Loucy (cell line): ENCODE measurements at regions not wholly inside any gene's neighbourhood (a gene's known extent, or its start where the extent isn't known, plus 50 kb on each side); places are given as distances from the start of the nearest gene placed in this dataset.

Source experiments
- H2AFZ ChIP-seq: fragments of 200-600 bp; sonication (generic); 2 replicates; pipeline ENCODE4 v1.6.0; 2016; ENCODE audit warnings: antibody characterized with exemption, mild to moderate bottlenecking, low read length, moderate library complexity
- H3F3A ChIP-seq: fragments of 200-600 bp; 2 replicates; pipeline ENCODE4 v1.6.0; 2016; ENCODE audit warnings: antibody characterized with exemption, low read depth, mild to moderate bottlenecking
- H3K27me3 ChIP-seq: fragments of 200-600 bp; sonication (generic); 2 replicates; pipeline ENCODE4 v1.6.1; 2014; ENCODE audit warnings: low read length, mild to moderate bottlenecking; ENCODE audit not compliant: insufficient read depth, poor library complexity, severe bottlenecking
- H3K36me3 ChIP-seq: fragments of 200-600 bp; sonication (generic); 2 replicates; pipeline ENCODE4 v1.6.1; 2016; ENCODE audit warnings: low read length; ENCODE audit not compliant: insufficient read depth
- H3K4me1 ChIP-seq: fragments of 200-600 bp; sonication (generic); 2 replicates; pipeline ENCODE4 v1.5.1; 2014; ENCODE audit warnings: low read length, mild to moderate bottlenecking; ENCODE audit not compliant: insufficient read depth, poor library complexity, severe bottlenecking
- H3K4me2 ChIP-seq: fragments of 200-600 bp; sonication (generic); 2 replicates; pipeline ENCODE4 v1.6.0; 2014; ENCODE audit warnings: antibody characterized with exemption, low read length, low read depth, mild to moderate bottlenecking; ENCODE audit not compliant: poor library complexity, severe bottlenecking
- H3K4me3 ChIP-seq: fragments of 200-600 bp; sonication (generic); 2 replicates; pipeline ENCODE4 v1.5.1; 2014; ENCODE audit warnings: low read length, mild to moderate bottlenecking, mixed read lengths; ENCODE audit not compliant: poor library complexity, severe bottlenecking
- H3K79me2 ChIP-seq: fragments of 200-600 bp; sonication (generic); 2 replicates; pipeline ENCODE4 v1.6.1; 2014; ENCODE audit warnings: low read length; ENCODE audit not compliant: insufficient read depth
- H3K9ac ChIP-seq: fragments of 200-600 bp; sonication (generic); 2 replicates; pipeline ENCODE4 v1.6.0; 2014; ENCODE audit warnings: mild to moderate bottlenecking, low read depth, low read length, moderate library complexity; ENCODE audit not compliant: poor library complexity, severe bottlenecking
- H3K9me2 ChIP-seq: fragments of 200-600 bp; sonication (generic); replicated peaks from 2 replicates; pipeline ENCODE4 v1.6.1; 2016; ENCODE audit warnings: low read depth, low read length, mixed read lengths
- H3K9me3 ChIP-seq: fragments of 200-600 bp; sonication (generic); 2 replicates; pipeline ENCODE4 v1.6.1; 2014; ENCODE audit warnings: mild to moderate bottlenecking, antibody characterized with exemption, low read length, low read depth; ENCODE audit not compliant: insufficient read depth
- H4K20me1 ChIP-seq: fragments of 200-600 bp; sonication (generic); 2 replicates; pipeline ENCODE4 v1.6.0; 2014; ENCODE audit warnings: antibody characterized with exemption, low read length, mild to moderate bottlenecking; ENCODE audit not compliant: insufficient read depth, poor library complexity, severe bottlenecking
- CTCF ChIP-seq: fragments of 200-600 bp; sonication (generic); conservative IDR thresholded peaks from 2 replicates; pipeline ENCODE4 v1.5.1; 2014; ENCODE audit warnings: mild to moderate bottlenecking, antibody characterized with exemption, low read length
- EZH2phosphoT487 ChIP-seq: fragments of 200-600 bp; IDR thresholded peaks from 2 replicates; pipeline ENCODE4 v1.6.1; 2018; ENCODE audit warnings: antibody characterized with exemption, mild to moderate bottlenecking, moderate library complexity, borderline replicate concordance

- Histone ChIP-seq H3K9ac (no peak overlapping the region), H3K9me2 (no peaks in the 10 kb centered on the region), H3K36me3 (no peaks in the 10 kb centered on the region), H3F3A (no peaks in the 10 kb centered on the region), H2AFZ (no peak overlapping the region), H3K79me2 (no peaks in the 10 kb centered on the region), H3K9me3 (no peaks in the 10 kb centered on the region), H3K4me2 (no peak overlapping the region), H3K27me3 (no peaks in the 10 kb centered on the region), H4K20me1 (no peaks in the 10 kb centered on the region), H3K4me1 (no peaks in the 10 kb centered on the region), H3K4me3 (no peak overlapping the region)
- TF ChIP-seq CTCF (no peak), EZH2phosphoT487 (no peak)
These were observed 703.8 kb downstream of the CDH8 start for GRCh38 chr16:61332461-61332860.

GRCh38 chr16:61324044-61324443 is 712.2 kb downstream of the CDH8 start:
- TF ChIP-seq CTCF: no peak
- no peak for TF ChIP-seq EZH2phosphoT487
- Histone ChIP-seq H3K4me2 (no peak overlapping the region), H3K79me2 (no peaks in the 10 kb centered on the region)

GRCh38 chr16:61323456-61323855 is 712.8 kb downstream of the CDH8 start:
- H3K4me2 ChIP-seq: no peak overlapping the region
- no peak overlapping the region for H2AFZ ChIP-seq
- H3K9me3 ChIP-seq: no peaks in the 10 kb centered on the region

More at GRCh38 chr16:61324044-61324443, 712.2 kb downstream of the CDH8 start:
- no peak overlapping the region for H3K9ac ChIP-seq
- H3K9me3 ChIP-seq: no peaks in the 10 kb centered on the region
- H3K4me1 ChIP-seq: no peaks in the 10 kb centered on the region
- no peaks in the 10 kb centered on the region for H3K36me3 ChIP-seq
- no peaks in the 10 kb centered on the region for H3K9me2 ChIP-seq
- H2AFZ ChIP-seq: no peak overlapping the region
- no peak overlapping the region for H3K4me3 ChIP-seq
- H3K27me3 ChIP-seq: no peaks in the 10 kb centered on the region
- no peaks in the 10 kb centered on the region for H3F3A ChIP-seq
- no peaks in the 10 kb centered on the region for H4K20me1 ChIP-seq

More at GRCh38 chr16:61323456-61323855, 712.8 kb downstream of the CDH8 start:
- no peaks in the 10 kb centered on the region for H3K27me3 ChIP-seq
- no peaks in the 10 kb centered on the region for H3K4me1 ChIP-seq
- no peaks in the 10 kb centered on the region for H4K20me1 ChIP-seq
- no peaks in the 10 kb centered on the region for H3K9me2 ChIP-seq
- no peaks in the 10 kb centered on the region for H3F3A ChIP-seq
- TF ChIP-seq CTCF (no peak), EZH2phosphoT487 (no peak)
- H3K36me3 ChIP-seq: no peaks in the 10 kb centered on the region
- no peaks in the 10 kb centered on the region for H3K79me2 ChIP-seq
- no peak overlapping the region for H3K9ac ChIP-seq
- no peak overlapping the region for H3K4me3 ChIP-seq
